Heart left ventricle (tissue), 13 donors: ENCODE measurements at regions not wholly inside any gene's neighbourhood (a gene's known extent, or its start where the extent isn't known, plus 50 kb on each side); places are given as distances from the start of the nearest gene placed in this dataset.

Source experiments
- CTCF ChIP-seq, 12 donors: fragments of 200-600 bp; sonication (generic) in 4 of 12; IDR thresholded peaks; one replicate each; pipeline versions ENCODE4 v1.5.0 to v1.8.0; 2018 to 2022; ENCODE audit warnings: antibody characterized with exemption in 12 of 12, mild to moderate bottlenecking in 5 of 12
- POLR2A ChIP-seq, 2 donors: fragments of 450-650 bp; IDR thresholded peaks; one replicate each; pipeline ENCODE4 v1.6.1; 2017; ENCODE audit warnings: antibody characterized with exemption in 2 of 2, mild to moderate bottlenecking in 2 of 2, moderate library complexity in 2 of 2
- donor health status: ischemic (EF 13 %, LVEDD 7.1; RV severe dilation, severe dysfunction).
- donor health status: DM: no; HTN: yes; CAD: no.
- donor health status: DM: no; HTN: no; CAD: no.
- donor health status: ischemic (EF 25% LVEDD 6.9; RV normal size, moderate dysfunction).
- donor health status: ischemic (EF 25% LVEDD 5.7; RV mildly dilated, moderate dysfunction).
- donor health status: ischemic (EF 35%, LVEDD 5.7; RV mildly dilated, moderate dysfunction).
- donor health status: nonischemic (EF 11% LVEDD 7.7; RV severe dilation, severe dysfunction).
- donor health status: DM: yes; HTN: yes; CAD: no.
- donor health status: PGD.
- donor health status: ischemic (EF 29% LVEDD 5.4; RV normal size, mild dysfunction).
- donor health status: nonischemic (EF 23%, LVEDD 6.1; RV moderate dilation, normal function).

GRCh38 chr16:29307598-29308507, 98.7 kb downstream of the NPIPB11 start:
- TF ChIP-seq CTCF (IDR thresholded peaks at IDR 0.05) (no peak), POLR2A (IDR thresholded peaks at IDR 0.05) (no peak)
